Activated CD4-positive, alpha-beta memory T cell treated with anti-CD3 and anti-CD28 coated beads for 36 hours (primary cell): ENCODE measurements at regions not wholly inside any gene's neighbourhood (a gene's known extent, or its start where the extent isn't known, plus 50 kb on each side); places are given as distances from the start of the nearest gene placed in this dataset.

ENCODE experiments used
- CTCF ChIA-PET: fragments of 350-600 bp; sonication (Branson Sonifier 250); formaldehyde crosslinking; loops from one replicate; lab custom pipeline; 2021; ENCODE audit warnings: antibody characterized with exemption, inconsistent platforms; lab: Charles Lee
- POLR2A ChIA-PET: fragments of 350-600 bp; sonication (Branson Sonifier 250); formaldehyde crosslinking; loops from one replicate; lab custom pipeline; 2021; ENCODE audit warnings: antibody characterized with exemption; lab: Charles Lee
- DNase-seq: peaks from one replicate; pipeline ENCODE4 v3.0.0-alpha.2; 2020
- H3K27ac Mint-ChIP-seq: one replicate; pipeline ENCODE4 v1.8.0; 2021; ENCODE audit warnings: mixed read lengths
- H3K27me3 Mint-ChIP-seq: one replicate; pipeline ENCODE4 v1.8.0; 2021; ENCODE audit warnings: mixed read lengths
- H3K36me3 Mint-ChIP-seq: one replicate; pipeline ENCODE4 v1.8.0; 2021; ENCODE audit warnings: mixed read lengths
- H3K4me1 Mint-ChIP-seq: one replicate; pipeline ENCODE4 v1.8.0; 2021; ENCODE audit warnings: low read depth, mixed read lengths
- H3K4me3 Mint-ChIP-seq: one replicate; pipeline ENCODE4 v1.8.0; 2021; ENCODE audit warnings: mild to moderate bottlenecking, mixed read lengths
- H3K9me3 Mint-ChIP-seq: one replicate; pipeline ENCODE4 v1.8.0; 2021; ENCODE audit warnings: mixed read lengths
- intact Hi-C: fragments of 100-400 bp; cut with micrococcal nuclease; formaldehyde crosslinking; loops from one replicate; pipeline ENCODE4 v1.15.1; 2023

GRCh38 chr10:108905821-108906220 lies 1017.5 kb downstream of the XPNPEP1 start:
- CTCF ChIA-PET: no interaction called here
- POLR2A ChIA-PET: no interaction called here
- intact Hi-C loops: no loop called here
- no peaks in the 10 kb centered on the region for H3K27me3 Mint-ChIP-seq
- H3K9me3 Mint-ChIP-seq: peaks cover 10% of the 10 kb centered on the region
- H3K4me1 Mint-ChIP-seq: no peaks in the 10 kb centered on the region
- H3K27ac Mint-ChIP-seq: no peak overlapping the region
- no peaks in the 10 kb centered on the region for H3K36me3 Mint-ChIP-seq
- H3K4me3 Mint-ChIP-seq: no peak overlapping the region
- no peak for DNase-seq

- ChIA-PET CTCF (no interaction called here), POLR2A (no interaction called here)
- Mint-ChIP-seq H3K9me3 (peaks cover 10% of the 10 kb centered on the region), H3K27ac (no peak overlapping the region), H3K27me3 (no peaks in the 10 kb centered on the region), H3K4me3 (no peak overlapping the region), H3K36me3 (no peaks in the 10 kb centered on the region), H3K4me1 (no peaks in the 10 kb centered on the region)
- intact Hi-C loops: no loop called here
- DNase-seq: no peak
Measured at GRCh38 chr10:108905171-108905570, 1018.1 kb downstream of the XPNPEP1 start.

DNA sequence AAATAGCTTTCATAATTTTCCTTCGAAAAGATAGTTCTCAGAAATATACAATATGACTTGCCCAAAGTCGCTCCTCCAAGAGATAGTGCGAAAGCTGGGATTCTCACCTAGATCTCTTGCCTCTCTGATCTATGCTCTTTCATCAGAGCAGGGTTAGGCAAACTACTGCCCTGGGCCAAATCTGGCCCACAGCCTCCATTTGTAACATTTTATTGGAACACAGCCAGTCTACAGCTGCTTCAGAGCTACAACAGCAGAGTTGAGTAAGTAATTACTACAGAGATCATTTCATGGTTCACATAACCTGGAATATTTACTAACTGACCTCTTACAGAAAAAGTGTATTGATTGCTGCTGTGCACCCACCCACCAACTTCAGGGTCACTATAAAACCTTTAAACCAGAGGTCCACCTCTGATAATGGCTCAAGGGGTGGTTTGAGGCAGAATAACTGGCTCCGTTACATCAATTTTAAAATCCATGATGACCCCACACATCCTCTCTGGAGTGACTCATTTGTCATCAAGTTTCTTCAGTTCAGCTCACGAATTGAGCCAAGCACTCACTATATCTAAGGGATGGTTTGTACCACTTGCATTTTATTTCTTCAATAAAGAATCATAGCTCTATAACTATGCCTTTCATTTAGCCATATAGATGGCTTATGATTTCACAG lies 1019.0 kb downstream of the XPNPEP1 start:
- H3K36me3 Mint-ChIP-seq: no peaks in the 10 kb centered on the region
- CTCF ChIA-PET: no interaction called here

DNA sequence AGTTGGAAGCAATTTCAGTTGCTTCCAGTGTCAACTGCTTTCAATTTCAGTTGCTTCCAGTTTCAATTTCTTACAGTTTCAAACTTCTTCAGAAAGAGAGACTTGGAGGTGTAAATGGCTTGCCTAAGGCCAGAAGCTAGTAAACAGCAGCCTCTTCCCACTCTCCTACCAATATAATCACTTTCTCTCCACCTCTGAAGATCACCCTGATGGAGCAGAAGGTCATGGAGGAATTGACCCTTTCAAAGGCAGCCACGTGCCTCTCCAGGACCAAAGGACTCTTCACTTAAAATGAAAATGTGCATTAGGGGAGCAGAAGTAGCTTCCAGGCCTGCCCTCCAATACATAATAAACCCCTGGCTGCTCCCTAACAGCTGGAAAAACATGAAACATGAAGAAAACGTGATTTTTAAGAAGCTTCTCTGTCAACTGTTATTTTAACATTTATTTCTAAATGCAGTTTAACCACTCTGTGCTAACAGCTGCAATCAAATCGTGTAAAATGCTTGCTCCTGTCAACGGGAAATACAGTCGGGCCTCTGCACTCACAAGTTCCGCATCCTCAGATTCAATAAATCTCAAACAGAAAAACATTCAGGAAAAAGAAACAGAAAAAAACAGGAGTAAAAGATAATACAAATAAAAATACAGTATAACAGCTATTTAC lies 1020.6 kb downstream of the XPNPEP1 start:
- POLR2A ChIA-PET: no interaction called here
- Mint-ChIP-seq H3K27me3 (no peaks in the 10 kb centered on the region), H3K9me3 (peaks cover 15% of the 10 kb centered on the region), H3K4me1 (no peaks in the 10 kb centered on the region), H3K27ac (no peak overlapping the region), H3K36me3 (no peaks in the 10 kb centered on the region), H3K4me3 (no peak overlapping the region)
- CTCF ChIA-PET: no interaction called here
- DNase-seq: no peak
- intact Hi-C loops: no loop called here

More for the DNA sequence above, 1019.0 kb downstream of the XPNPEP1 start:
- H3K27me3 Mint-ChIP-seq: no peaks in the 10 kb centered on the region
- no peaks in the 10 kb centered on the region for H3K4me1 Mint-ChIP-seq
- no peak overlapping the region for H3K27ac Mint-ChIP-seq
- peaks cover 15% of the 10 kb centered on the region for H3K9me3 Mint-ChIP-seq
- intact Hi-C loops: no loop called here
- DNase-seq: no peak
- no peak overlapping the region for H3K4me3 Mint-ChIP-seq
- POLR2A ChIA-PET: no interaction called here

- no peaks in the 10 kb centered on the region for H3K4me1 Mint-ChIP-seq
- intact Hi-C loops: no loop called here
- no peak overlapping the region for H3K27ac Mint-ChIP-seq
- peaks cover 13% of the 10 kb centered on the region for H3K9me3 Mint-ChIP-seq
- no peak for DNase-seq
- H3K36me3 Mint-ChIP-seq: no peaks in the 10 kb centered on the region
- no peaks in the 10 kb centered on the region for H3K27me3 Mint-ChIP-seq
- ChIA-PET POLR2A (no interaction called here), CTCF (no interaction called here)
- no peak overlapping the region for H3K4me3 Mint-ChIP-seq
Measured at GRCh38 chr10:108901781-108902618, 1021.3 kb downstream of the XPNPEP1 start.

DNA sequence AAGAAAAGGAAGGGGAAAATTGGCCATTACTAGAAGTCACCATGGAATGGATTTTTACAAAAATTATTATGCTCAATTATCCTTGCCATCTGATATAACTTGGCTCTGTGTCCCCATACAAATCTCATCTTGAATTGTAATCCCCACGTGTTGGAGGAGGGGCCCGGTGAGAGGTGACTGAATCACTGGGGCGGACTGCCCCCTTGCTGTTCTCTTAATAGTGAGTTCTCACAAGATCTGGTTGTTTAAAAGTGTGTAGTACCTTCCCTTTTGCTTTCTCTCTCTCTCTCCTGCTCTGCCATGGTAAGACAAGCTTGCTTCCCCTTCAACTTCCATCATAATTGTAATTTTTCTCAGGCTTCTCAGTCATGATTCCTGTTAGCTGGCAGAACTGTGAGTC lies 1023.6 kb downstream of the XPNPEP1 start:
- Mint-ChIP-seq H3K9me3 (peaks cover 14% of the 10 kb centered on the region), H3K27ac (no peak overlapping the region), H3K4me3 (no peak overlapping the region), H3K36me3 (no peaks in the 10 kb centered on the region), H3K27me3 (no peaks in the 10 kb centered on the region), H3K4me1 (no peaks in the 10 kb centered on the region)
- DNase-seq: no peak
- intact Hi-C loops: no loop called here
- CTCF ChIA-PET: no interaction called here
- POLR2A ChIA-PET: no interaction called here

DNA sequence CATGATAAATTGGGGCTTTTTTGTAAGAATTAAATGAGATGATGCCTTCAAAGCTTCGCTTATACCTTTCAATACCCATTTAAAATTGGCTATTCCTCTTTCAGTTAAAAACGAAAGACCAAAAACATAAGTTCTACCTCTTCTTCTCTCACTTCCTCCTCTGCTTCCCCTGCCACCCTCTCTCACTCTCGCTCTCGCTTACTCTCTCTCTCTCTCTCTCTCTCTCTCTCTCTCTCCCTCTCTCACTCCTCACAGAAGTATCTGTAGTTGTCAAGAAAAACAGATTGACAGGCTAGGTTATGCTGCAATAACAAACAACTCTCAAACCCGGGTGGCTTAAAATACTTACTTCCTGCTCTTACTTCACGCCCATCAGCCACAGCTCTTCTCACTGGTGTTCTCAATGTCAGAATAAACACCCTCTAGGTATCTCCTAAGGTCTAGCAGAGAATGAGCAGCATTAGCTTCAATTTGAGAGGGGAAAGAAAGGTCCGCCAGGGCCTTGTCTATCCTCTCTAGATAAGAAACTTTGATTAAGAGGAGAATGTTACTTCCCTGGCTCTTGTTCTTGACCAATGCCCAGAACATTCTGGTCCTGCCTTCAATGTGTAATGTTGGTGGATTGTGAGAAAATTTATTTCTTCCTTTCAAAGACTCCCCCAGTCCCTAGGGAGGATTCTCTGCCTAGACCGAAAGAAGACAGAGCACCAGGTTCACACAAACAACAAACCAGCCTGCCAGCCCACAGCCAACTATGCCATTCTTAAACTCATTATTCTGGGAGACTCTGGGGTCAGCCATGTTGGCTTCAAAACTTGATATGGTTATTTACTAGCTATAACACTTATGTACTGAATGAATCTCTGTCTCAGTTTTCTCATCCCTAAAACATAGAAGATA lies 1028.7 kb downstream of the XPNPEP1 start:
- intact Hi-C loops: no loop called here
- H3K27me3 Mint-ChIP-seq: no peaks in the 10 kb centered on the region

GRCh38 chr10:108877095-108877561 lies 1046.2 kb downstream of the XPNPEP1 start:
- no peak overlapping the region for H3K27ac Mint-ChIP-seq
- DNase-seq: no peak
- intact Hi-C loops: no loop called here
- H3K4me1 Mint-ChIP-seq: no peaks in the 10 kb centered on the region
- H3K9me3 Mint-ChIP-seq: peaks cover under 1% of the 10 kb centered on the region
- H3K36me3 Mint-ChIP-seq: no peaks in the 10 kb centered on the region
- POLR2A ChIA-PET: no interaction called here
- no peaks in the 10 kb centered on the region for H3K27me3 Mint-ChIP-seq
- CTCF ChIA-PET: no interaction called here
- H3K4me3 Mint-ChIP-seq: no peak overlapping the region

More for the DNA sequence above, 1028.7 kb downstream of the XPNPEP1 start:
- no peaks in the 10 kb centered on the region for H3K36me3 Mint-ChIP-seq
- H3K9me3 Mint-ChIP-seq: peaks cover 27% of the 10 kb centered on the region
- ChIA-PET POLR2A (no interaction called here), CTCF (no interaction called here)
- no peak for DNase-seq
- no peak overlapping the region for H3K4me3 Mint-ChIP-seq
- no peak overlapping the region for H3K27ac Mint-ChIP-seq
- H3K4me1 Mint-ChIP-seq: no peaks in the 10 kb centered on the region

- H3K9me3 Mint-ChIP-seq: peaks cover 6% of the 10 kb centered on the region
- no peak overlapping the region for H3K4me3 Mint-ChIP-seq
- POLR2A ChIA-PET: no interaction called here
- intact Hi-C loops: no loop called here
- no peaks in the 10 kb centered on the region for H3K27me3 Mint-ChIP-seq
- no peaks in the 10 kb centered on the region for H3K36me3 Mint-ChIP-seq
- CTCF ChIA-PET: no interaction called here
- H3K4me1 Mint-ChIP-seq: no peaks in the 10 kb centered on the region
- H3K27ac Mint-ChIP-seq: no peak overlapping the region
- no peak for DNase-seq
Measured at GRCh38 chr10:108872854-108873253, 1050.5 kb downstream of the XPNPEP1 start.

- H3K9me3 Mint-ChIP-seq: peaks cover 7% of the 10 kb centered on the region
Measured at GRCh38 chr10:108868881-108869280, 1054.4 kb downstream of the XPNPEP1 start.

DNA sequence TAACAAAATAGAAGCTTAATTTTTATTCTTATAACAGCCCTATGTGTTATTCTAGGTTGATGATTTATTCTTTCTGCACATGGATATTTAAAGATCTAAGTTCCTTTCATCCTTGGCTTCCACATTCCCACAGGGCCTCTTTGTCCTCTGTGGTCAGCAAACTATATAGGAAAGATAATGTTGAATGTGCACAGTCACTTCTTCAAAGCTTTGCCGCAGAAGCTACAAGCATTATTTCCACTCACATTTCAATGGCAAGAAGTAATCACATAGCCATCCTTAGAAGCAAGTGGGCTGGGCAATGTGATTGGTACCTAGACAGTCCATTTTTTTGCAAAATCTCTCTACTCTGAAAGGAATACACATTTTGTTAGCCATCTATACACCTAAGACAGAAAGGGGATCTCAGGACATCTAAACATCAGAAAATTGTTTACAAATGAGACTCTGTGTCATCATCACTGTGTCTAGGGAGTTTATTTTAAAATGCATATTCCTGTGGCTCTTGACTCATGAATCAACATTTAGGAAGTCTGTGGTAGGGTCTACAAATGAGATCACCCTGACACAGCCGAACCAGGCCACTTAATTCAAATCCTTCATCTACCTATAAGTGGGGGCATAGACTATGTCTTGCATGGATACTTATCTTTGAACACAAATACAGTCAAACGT lies 1060.5 kb downstream of the XPNPEP1 start:
- H3K4me1 Mint-ChIP-seq: no peaks in the 10 kb centered on the region
- intact Hi-C loops: no loop called here
- H3K27me3 Mint-ChIP-seq: no peaks in the 10 kb centered on the region
- H3K36me3 Mint-ChIP-seq: no peaks in the 10 kb centered on the region
- ChIA-PET POLR2A (no interaction called here), CTCF (no interaction called here)
- H3K9me3 Mint-ChIP-seq: peaks cover 12% of the 10 kb centered on the region
- H3K27ac Mint-ChIP-seq: no peak overlapping the region
- H3K4me3 Mint-ChIP-seq: no peak overlapping the region
- DNase-seq: no peak

More at GRCh38 chr10:108868881-108869280, 1054.4 kb downstream of the XPNPEP1 start:
- no peak overlapping the region for H3K4me3 Mint-ChIP-seq
- CTCF ChIA-PET: no interaction called here
- no peaks in the 10 kb centered on the region for H3K4me1 Mint-ChIP-seq
- no peaks in the 10 kb centered on the region for H3K36me3 Mint-ChIP-seq
- no peak for DNase-seq
- no peaks in the 10 kb centered on the region for H3K27me3 Mint-ChIP-seq
- no peak overlapping the region for H3K27ac Mint-ChIP-seq
- intact Hi-C loops: no loop called here
- POLR2A ChIA-PET: no interaction called here
